HFF-Myc (cell line): ENCODE measurements at regions not wholly inside any gene's neighbourhood (a gene's known extent, or its start where the extent isn't known, plus 50 kb on each side); places are given as distances from the start of the nearest gene placed in this dataset.

ENCODE experiments used
- DNase-seq: peaks from one replicate; pipeline ENCODE4 v3.0.0-alpha.2; 2011; ENCODE audit warnings: low read depth; ENCODE audit errors: extremely low read depth
- H3K4me3 ChIP-seq: replicated peaks from 2 replicates; pipeline ENCODE4 v1.5.1; 2011; ENCODE audit warnings: low read depth, mild to moderate bottlenecking, control low read depth, low read length
- TF ChIP-seq, protein P1 (sequence below): IDR thresholded peaks from 2 replicates; pipeline ENCODE4 v1.5.1; 2012; ENCODE audit warnings: mild to moderate bottlenecking, low read depth, low read length, control low read depth; ENCODE audit errors: missing control alignments

DNA sequence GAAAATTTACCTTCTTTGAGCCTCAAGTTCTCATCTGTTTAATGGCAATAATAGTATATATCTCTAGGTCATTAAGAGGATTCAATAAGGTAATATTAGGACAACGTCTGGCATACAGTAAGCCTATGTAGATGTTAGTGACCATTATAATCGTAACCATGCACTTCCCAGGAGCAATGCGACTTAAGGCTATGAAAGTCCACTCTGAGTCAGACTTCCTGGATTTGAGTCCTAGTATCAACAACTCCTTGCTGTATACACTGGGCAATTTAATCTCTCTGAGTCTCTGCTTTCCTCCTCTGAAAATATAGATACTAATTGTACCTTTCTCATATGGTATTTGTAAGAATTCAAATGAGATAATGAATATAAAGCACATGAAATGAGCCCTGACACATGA, 168.1 kb upstream of the HDDC2 start:
- no peak overlapping the region for H3K4me3 ChIP-seq
- TF ChIP-seq, protein P1, sequence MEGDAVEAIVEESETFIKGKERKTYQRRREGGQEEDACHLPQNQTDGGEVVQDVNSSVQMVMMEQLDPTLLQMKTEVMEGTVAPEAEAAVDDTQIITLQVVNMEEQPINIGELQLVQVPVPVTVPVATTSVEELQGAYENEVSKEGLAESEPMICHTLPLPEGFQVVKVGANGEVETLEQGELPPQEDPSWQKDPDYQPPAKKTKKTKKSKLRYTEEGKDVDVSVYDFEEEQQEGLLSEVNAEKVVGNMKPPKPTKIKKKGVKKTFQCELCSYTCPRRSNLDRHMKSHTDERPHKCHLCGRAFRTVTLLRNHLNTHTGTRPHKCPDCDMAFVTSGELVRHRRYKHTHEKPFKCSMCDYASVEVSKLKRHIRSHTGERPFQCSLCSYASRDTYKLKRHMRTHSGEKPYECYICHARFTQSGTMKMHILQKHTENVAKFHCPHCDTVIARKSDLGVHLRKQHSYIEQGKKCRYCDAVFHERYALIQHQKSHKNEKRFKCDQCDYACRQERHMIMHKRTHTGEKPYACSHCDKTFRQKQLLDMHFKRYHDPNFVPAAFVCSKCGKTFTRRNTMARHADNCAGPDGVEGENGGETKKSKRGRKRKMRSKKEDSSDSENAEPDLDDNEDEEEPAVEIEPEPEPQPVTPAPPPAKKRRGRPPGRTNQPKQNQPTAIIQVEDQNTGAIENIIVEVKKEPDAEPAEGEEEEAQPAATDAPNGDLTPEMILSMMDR = no peak
- DNase-seq = no peak

DNA sequence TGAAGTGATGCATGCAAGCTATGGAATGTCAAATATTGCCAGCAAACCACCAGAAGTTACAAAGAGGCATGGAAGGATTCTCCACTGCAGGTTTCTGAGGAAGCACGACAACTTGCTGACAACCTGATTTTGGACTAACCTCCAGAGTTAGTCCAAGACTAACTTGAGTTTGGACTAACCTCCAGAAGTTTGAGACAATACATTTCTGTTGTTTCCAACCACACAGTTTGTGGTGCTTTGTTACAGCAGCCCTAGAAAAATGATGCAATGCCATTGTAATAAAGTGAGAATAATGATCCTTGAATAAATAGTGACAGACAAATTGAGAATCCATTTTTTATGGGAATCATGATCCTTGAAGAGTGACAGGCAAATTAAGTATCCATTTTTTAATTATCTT, 169.9 kb upstream of the HDDC2 start:
- no peak overlapping the region for H3K4me3 ChIP-seq
- DNase-seq = no peak
- TF ChIP-seq, protein P1 = no peak

DNA sequence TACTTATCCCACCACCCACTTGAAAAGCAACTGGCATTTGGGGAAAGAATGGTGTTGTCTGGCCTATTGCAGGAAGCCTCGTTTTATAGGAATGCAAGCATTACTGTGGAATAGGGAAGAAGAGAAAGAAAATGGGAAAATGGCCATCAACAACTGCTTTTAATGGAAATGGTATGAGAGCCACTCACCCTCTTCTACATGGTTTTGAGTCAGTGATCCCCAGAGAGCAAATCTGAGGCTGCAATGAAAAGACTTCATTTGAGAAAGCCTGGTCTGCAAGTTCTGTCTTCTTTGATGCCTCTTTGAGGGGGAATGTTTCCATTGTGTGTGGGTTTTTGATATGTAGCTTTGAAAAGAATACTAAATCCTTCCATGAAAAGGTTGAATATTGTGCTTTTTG, 172.3 kb upstream of the HDDC2 start:
- no peak for DNase-seq
- TF ChIP-seq, protein P1 = no peak
- H3K4me3 ChIP-seq = no peak overlapping the region

DNA sequence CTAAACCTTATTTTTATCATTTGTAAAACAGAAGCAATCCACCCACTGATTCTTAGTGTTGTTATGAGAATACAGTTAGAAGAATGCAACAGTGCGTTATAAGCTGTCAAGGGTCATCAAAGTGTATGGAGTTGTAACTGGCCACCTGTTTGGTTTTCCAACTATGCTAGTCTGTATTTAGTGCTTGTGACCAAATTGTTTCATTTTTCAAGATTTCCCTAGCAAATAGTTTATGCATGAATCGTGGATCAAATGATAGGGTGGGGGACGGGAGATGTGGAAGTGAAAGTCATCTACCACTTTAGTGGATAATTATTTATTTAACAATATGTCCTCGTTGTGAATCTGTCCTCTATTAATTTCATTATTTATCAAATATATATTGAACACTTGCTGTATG, 175.4 kb upstream of the HDDC2 start:
- DNase-seq = no peak
- TF ChIP-seq, protein P1 = no peak
- no peak overlapping the region for H3K4me3 ChIP-seq

- TF ChIP-seq, protein P1 = no peak
- no peak overlapping the region for H3K4me3 ChIP-seq
- DNase-seq = no peak
Measured at GRCh38 chr6:125477844-125478243, 176.1 kb upstream of the HDDC2 start.

DNA sequence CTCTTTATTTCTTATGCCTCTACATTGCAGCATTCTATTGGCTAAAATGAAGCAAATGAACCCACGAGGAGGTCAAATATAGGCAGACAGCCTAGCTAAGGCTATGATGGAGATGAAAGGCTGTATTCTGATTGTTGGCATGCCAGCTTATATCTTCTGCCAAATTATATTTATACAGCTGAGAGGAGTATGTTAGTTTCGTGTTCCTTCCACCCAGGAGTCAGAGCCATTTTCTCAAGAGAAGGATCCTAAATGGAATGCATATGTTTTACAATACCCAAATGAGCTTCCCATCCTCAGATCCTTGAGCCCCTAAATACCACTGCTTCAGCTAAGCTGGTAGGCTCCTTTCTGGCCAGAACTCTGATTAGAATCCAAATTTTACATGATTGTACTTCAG, 178.4 kb upstream of the HDDC2 start:
- DNase-seq = no peak
- no peak overlapping the region for H3K4me3 ChIP-seq
- TF ChIP-seq, protein P1 = no peak

DNA sequence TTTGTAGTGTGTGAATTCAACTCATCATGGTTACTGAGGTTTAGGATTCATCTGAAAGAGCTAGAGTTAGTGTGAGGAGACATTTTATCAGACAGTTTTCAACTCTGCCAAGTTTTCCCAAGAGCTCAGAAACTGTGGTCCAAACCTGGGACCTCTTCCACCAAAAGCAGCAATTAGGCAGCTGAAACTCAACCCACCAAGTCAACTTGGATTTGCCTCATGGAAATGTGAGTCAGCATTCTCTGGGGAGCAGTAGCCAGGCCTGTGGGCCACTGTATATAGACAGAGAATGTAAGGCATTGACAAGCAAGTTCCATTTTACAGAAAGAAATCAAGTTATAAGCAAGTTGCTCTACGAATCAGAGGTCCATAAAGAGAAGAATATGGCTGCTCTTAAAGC, 178.8 kb upstream of the HDDC2 start:
- TF ChIP-seq, protein P1 = no peak
- DNase-seq = no peak
- no peak overlapping the region for H3K4me3 ChIP-seq
